ENCODE measurements at regions not wholly inside any gene's neighbourhood (a gene's known extent, or its start where the extent isn't known, plus 50 kb on each side); places are given as distances from the start of the nearest gene placed in this dataset.

GRCh38 chr10:130257897-130258296 lies 121.7 kb downstream of the GLRX3 start:
- Histone ChIP-seq H3K4me3 (ENCODE audit: control insufficient read depth in 2 of 3, extremely low read depth in 1 of 3, insufficient read depth in 2 of 3, low read depth in 1 of 3, low read length in 3 of 3) (no peak overlapping the region), H2AFZ (ENCODE audit: control insufficient read depth, low read length) (no peak overlapping the region), H4K20me1 (ENCODE audit: control insufficient read depth, extremely low read depth, insufficient read depth, low read length) (no peaks in the 10 kb centered on the region), H3K9me1 (ENCODE audit: control insufficient read depth, extremely low read depth, insufficient read depth, low read length) (no peaks in the 10 kb centered on the region), H3K4me2 (ENCODE audit: control insufficient read depth, extremely low read depth, insufficient read depth, low read depth, low read length) (no peak overlapping the region), H3K36me3 (ENCODE audit: control insufficient read depth in 2 of 2, extremely low read depth in 1 of 2, insufficient read depth in 2 of 2, low read length in 2 of 2) (peaks cover 0 to 1% of the 10 kb centered on the region in 2 experiments), H3K27ac (ENCODE audit: control insufficient read depth, insufficient read depth, low read length) (no peak overlapping the region), H3K9ac (ENCODE audit: control insufficient read depth, extremely low read depth, insufficient read depth, low read length) (no peak overlapping the region), H3K9me3 (ENCODE audit: control insufficient read depth, low read depth, low read length) (peaks cover 2% of the 10 kb centered on the region), H3K79me2 (ENCODE audit: control insufficient read depth, insufficient read depth, low read length) (no peaks in the 10 kb centered on the region), H3K27me3 (ENCODE audit: control insufficient read depth, extremely low read depth, insufficient read depth, low read length) (no peaks in the 10 kb centered on the region), H3K4me1 (ENCODE audit: control insufficient read depth, extremely low read depth, insufficient read depth, low read length) (no peaks in the 10 kb centered on the region)
- dilution Hi-C loops (cut with MboI; ENCODE audit: extremely low pct_ligation_motif_present, low sequenced_read_pairs): no loop called here
- FAIRE-seq (no peak), DNase-seq (ENCODE audit: low read depth, low spot score) (no peak)
- no peak for TF ChIP-seq EZH2 (IDR thresholded peaks at IDR 0.05; ENCODE audit: low read length)
- TF ChIP-seq CTCF (optimal IDR thresholded peaks at IDR 0.05 in 1 of 3, IDR thresholded peaks at IDR 0.05 in 1 of 3, conservative IDR thresholded peaks at IDR 0.05 in 1 of 3; ENCODE audit: extremely low read depth in 1 of 3, insufficient read depth in 2 of 3, low read length in 3 of 3): no peak

DNA sequence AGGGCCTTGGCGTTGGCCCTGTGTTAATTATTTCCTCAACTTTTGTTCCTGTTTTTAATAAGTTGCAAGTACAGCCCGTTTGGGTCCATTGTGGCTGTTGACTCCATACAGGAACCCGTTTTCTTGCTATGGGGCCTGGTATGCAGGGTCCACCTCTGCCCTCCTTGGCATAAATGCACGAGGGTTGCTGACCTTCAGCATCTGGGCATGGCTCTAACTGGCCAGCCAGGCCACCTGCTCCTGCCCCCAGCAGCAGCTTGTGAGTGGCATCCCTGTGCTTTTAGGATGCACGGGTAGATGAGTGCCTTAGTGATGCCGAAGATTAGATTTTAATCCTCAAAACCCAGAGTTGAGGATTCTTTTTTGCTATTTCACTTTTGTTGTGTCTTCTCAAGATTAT lies 123.2 kb downstream of the GLRX3 start:
- TF ChIP-seq EZH2 (IDR thresholded peaks at IDR 0.05; ENCODE audit: low read length): no peak
- TF ChIP-seq CTCF (optimal IDR thresholded peaks at IDR 0.05 in 1 of 3, IDR thresholded peaks at IDR 0.05 in 1 of 3, conservative IDR thresholded peaks at IDR 0.05 in 1 of 3; ENCODE audit: extremely low read depth in 1 of 3, insufficient read depth in 2 of 3, low read length in 3 of 3): no peak
- H2AFZ ChIP-seq (ENCODE audit: control insufficient read depth, low read length): no peak overlapping the region
- dilution Hi-C loops (cut with MboI; ENCODE audit: extremely low pct_ligation_motif_present, low sequenced_read_pairs): no loop called here
- no peak overlapping the region for H3K9ac ChIP-seq (ENCODE audit: control insufficient read depth, extremely low read depth, insufficient read depth, low read length)
- no peak overlapping the region for H3K4me3 ChIP-seq (ENCODE audit: control insufficient read depth in 2 of 3, extremely low read depth in 1 of 3, insufficient read depth in 2 of 3, low read depth in 1 of 3, low read length in 3 of 3)
- no peaks in the 10 kb centered on the region for H3K79me2 ChIP-seq (ENCODE audit: control insufficient read depth, insufficient read depth, low read length)
- no peak for DNase-seq (ENCODE audit: low read depth, low spot score)
- no peak overlapping the region for H3K4me2 ChIP-seq (ENCODE audit: control insufficient read depth, extremely low read depth, insufficient read depth, low read depth, low read length)
- H3K4me1 ChIP-seq (ENCODE audit: control insufficient read depth, extremely low read depth, insufficient read depth, low read length): no peaks in the 10 kb centered on the region
- no peak for FAIRE-seq
- H3K9me1 ChIP-seq (ENCODE audit: control insufficient read depth, extremely low read depth, insufficient read depth, low read length): no peaks in the 10 kb centered on the region
- peaks cover 0 to 1% of the 10 kb centered on the region in 2 experiments for H3K36me3 ChIP-seq (ENCODE audit: control insufficient read depth in 2 of 2, extremely low read depth in 1 of 2, insufficient read depth in 2 of 2, low read length in 2 of 2)
- H3K27me3 ChIP-seq (ENCODE audit: control insufficient read depth, extremely low read depth, insufficient read depth, low read length): no peaks in the 10 kb centered on the region
- no peaks in the 10 kb centered on the region for H4K20me1 ChIP-seq (ENCODE audit: control insufficient read depth, extremely low read depth, insufficient read depth, low read length)
- H3K27ac ChIP-seq (ENCODE audit: control insufficient read depth, insufficient read depth, low read length): no peak overlapping the region
- H3K9me3 ChIP-seq (ENCODE audit: control insufficient read depth, low read depth, low read length): peaks cover 5% of the 10 kb centered on the region
